H9 (cell line): ENCODE measurements at regions not wholly inside any gene's neighbourhood (a gene's known extent, or its start where the extent isn't known, plus 50 kb on each side); places are given as distances from the start of the nearest gene placed in this dataset.

Experiments
- DNase-seq: peaks from one replicate; pipeline ENCODE4 v3.0.0-alpha.2; 2017
- H2AFZ ChIP-seq: one replicate; pipeline ENCODE4 v1.6.1; 2013; ENCODE audit warnings: mild to moderate bottlenecking, low read length, control low read depth, moderate library complexity
- H2AK5ac ChIP-seq: 2 replicates; pipeline ENCODE4 v1.6.1; 2013; ENCODE audit warnings: low read length, control low read depth, mixed read lengths; ENCODE audit not compliant: insufficient read length
- H2BK120ac ChIP-seq: one replicate; pipeline ENCODE4 v1.6.1; 2013; ENCODE audit warnings: low read depth, mild to moderate bottlenecking, low read length, control low read depth, inconsistent platforms; ENCODE audit not compliant: poor library complexity, severe bottlenecking
- H2BK12ac ChIP-seq: 2 replicates; pipeline ENCODE4 v1.6.1; 2013; ENCODE audit warnings: low read length, control low read depth, mixed read lengths, low read depth; ENCODE audit not compliant: insufficient read length
- H2BK15ac ChIP-seq: 2 replicates; pipeline ENCODE4 v1.6.1; 2013; ENCODE audit warnings: low read depth, low read length, control low read depth
- H2BK20ac ChIP-seq: one replicate; pipeline ENCODE4 v1.6.1; 2013; ENCODE audit warnings: low read depth, mild to moderate bottlenecking, low read length, control low read depth, inconsistent platforms; ENCODE audit not compliant: poor library complexity, severe bottlenecking
- H2BK5ac ChIP-seq: 2 replicates; pipeline ENCODE4 v1.6.1; 2013; ENCODE audit warnings: low read length, control low read depth, mixed read lengths; ENCODE audit not compliant: insufficient read length
- H3K14ac ChIP-seq: 2 replicates; pipeline ENCODE4 v1.6.1; 2013; ENCODE audit warnings: low read length, control low read depth; ENCODE audit not compliant: insufficient read depth
- H3K18ac ChIP-seq: 2 replicates; pipeline ENCODE4 v1.6.1; 2013; ENCODE audit warnings: low read depth, mild to moderate bottlenecking, mixed read lengths, low read length, control low read depth; ENCODE audit not compliant: insufficient read length
- H3K23ac ChIP-seq: 2 replicates; pipeline ENCODE4 v1.6.1; 2013; ENCODE audit warnings: low read length, control low read depth, mixed read lengths, low read depth; ENCODE audit not compliant: insufficient read length
- H3K23me2 ChIP-seq: 2 replicates; pipeline ENCODE4 v1.6.1; 2013; ENCODE audit warnings: low read depth, mild to moderate bottlenecking, mixed read lengths, low read length, control low read depth; ENCODE audit not compliant: insufficient read length, poor library complexity, severe bottlenecking
- H3K27ac ChIP-seq: 2 replicates; pipeline ENCODE4 v1.5.1; 2013; ENCODE audit warnings: low read length, control low read depth, mixed read lengths, low read depth; ENCODE audit not compliant: insufficient read length
- H3K27me3 ChIP-seq: 2 replicates; pipeline ENCODE4 v1.6.1; 2013; ENCODE audit warnings: low read length, control low read depth, inconsistent platforms; ENCODE audit not compliant: insufficient read depth
- H3K4ac ChIP-seq: 2 replicates; pipeline ENCODE4 v1.6.1; 2013; ENCODE audit warnings: low read depth, mild to moderate bottlenecking, control low read depth, inconsistent platforms, low read length, moderate library complexity
- H3K4me1 ChIP-seq: 2 replicates; pipeline ENCODE4 v1.6.1; 2013; ENCODE audit warnings: low read length, control low read depth, inconsistent platforms; ENCODE audit not compliant: insufficient read depth
- H3K4me2 ChIP-seq: 2 replicates; pipeline ENCODE4 v1.6.1; 2013; ENCODE audit warnings: low read length, control low read depth, mixed read lengths; ENCODE audit not compliant: insufficient read length, insufficient read depth
- H3K56ac ChIP-seq: 2 replicates; pipeline ENCODE4 v1.6.1; 2013; ENCODE audit warnings: low read depth, mild to moderate bottlenecking, mixed read lengths, low read length, control low read depth; ENCODE audit not compliant: insufficient read length
- H3K79me1 ChIP-seq: 2 replicates; pipeline ENCODE4 v1.6.1; 2013; ENCODE audit warnings: low read depth, mild to moderate bottlenecking, moderate library complexity, low read length, control low read depth, inconsistent platforms; ENCODE audit not compliant: insufficient read depth, poor library complexity, severe bottlenecking
- H3K79me2 ChIP-seq: 2 replicates; pipeline ENCODE4 v1.6.1; 2013; ENCODE audit warnings: low read length, control low read depth, inconsistent platforms; ENCODE audit not compliant: insufficient read depth
- H3K9ac ChIP-seq: 2 replicates; pipeline ENCODE4 v1.6.1; 2013; ENCODE audit warnings: low read length, control low read depth, mixed read lengths; ENCODE audit not compliant: insufficient read length; ENCODE audit errors: extremely low read depth
- H3K9me3 ChIP-seq: one replicate; pipeline ENCODE4 v1.6.1; 2013; ENCODE audit warnings: low read depth, low read length, inconsistent platforms; ENCODE audit not compliant: control insufficient read depth
- H3T11ph ChIP-seq: one replicate; pipeline ENCODE4 v1.6.1; 2013; ENCODE audit warnings: mild to moderate bottlenecking, low read length, control low read depth, inconsistent platforms
- H4K20me1 ChIP-seq: one replicate; pipeline ENCODE4 v1.6.1; 2013; ENCODE audit not compliant: control insufficient read depth, insufficient read length, insufficient read depth
- H4K5ac ChIP-seq: 2 replicates; pipeline ENCODE4 v1.6.1; 2013; ENCODE audit warnings: low read depth, mild to moderate bottlenecking, mixed read lengths, low read length, control low read depth; ENCODE audit not compliant: insufficient read length
- H4K8ac ChIP-seq: replicated peaks from 2 replicates; pipeline ENCODE4 v1.6.1; 2013; ENCODE audit warnings: low read length, control low read depth, mixed read lengths, low read depth; ENCODE audit not compliant: insufficient read length
- H4K91ac ChIP-seq: 2 replicates; pipeline ENCODE4 v1.6.1; 2013; ENCODE audit warnings: low read depth, mild to moderate bottlenecking, moderate library complexity, mixed read lengths, low read length, control low read depth; ENCODE audit not compliant: insufficient read length
- H3K27ac Mint-ChIP-seq, 3 experiments: 2 replicates in 2 of 3; 3 replicates in 1 of 3; pipeline ENCODE4 v1.8.0; 2020 to 2021; ENCODE audit warnings: mixed read lengths in 3 of 3, mild to moderate bottlenecking in 1 of 3, moderate library complexity in 1 of 3
- H3K27me3 Mint-ChIP-seq: 2 replicates; pipeline ENCODE4 v1.8.0; 2021; ENCODE audit warnings: low read depth, mild to moderate bottlenecking, moderate library complexity, mixed read lengths
- H3K36me3 Mint-ChIP-seq, 3 experiments: 2 replicates in 2 of 3; 3 replicates in 1 of 3; pipeline ENCODE4 v1.8.0; 2020 to 2021; ENCODE audit warnings: low read depth in 3 of 3, mixed read lengths in 3 of 3; ENCODE audit not compliant: insufficient read depth in 1 of 3
- H3K4me1 Mint-ChIP-seq, 2 experiments: 2 replicates each; pipeline ENCODE4 v1.8.0; 2020; ENCODE audit warnings: mixed read lengths in 2 of 2
- H3K4me3 Mint-ChIP-seq, 2 experiments: 2 replicates in 1 of 2; 3 replicates in 1 of 2; pipeline ENCODE4 v1.8.0; 2020 to 2021; ENCODE audit warnings: mild to moderate bottlenecking in 2 of 2, mixed read lengths in 2 of 2, moderate library complexity in 1 of 2
- H3K9me3 Mint-ChIP-seq, 2 experiments: 2 replicates in 1 of 2; 3 replicates in 1 of 2; pipeline ENCODE4 v1.8.0; 2020; ENCODE audit warnings: mild to moderate bottlenecking in 2 of 2, mixed read lengths in 2 of 2, moderate library complexity in 1 of 2
- CTCF ChIP-seq: fragments of 200-600 bp; sonication (generic); conservative IDR thresholded peaks from 3 replicates; pipeline ENCODE4 v1.8.0; 2021; ENCODE audit warnings: antibody characterized with exemption, mild to moderate bottlenecking
- WGBS: extraction: QIAGEN DNeasy Blood & Tissue Kit; methylation state at CpG from one replicate; pipeline ENCODE4 v1.1.7; 2013; ENCODE audit warnings: missing lambda C conversion rate, low lambda C conversion rate, mixed read lengths; ENCODE audit not compliant: insufficient read length; ENCODE audit errors: extremely low coverage; 5-methylcytosine and 5-hydroxymethylcytosine counted together

DNA sequence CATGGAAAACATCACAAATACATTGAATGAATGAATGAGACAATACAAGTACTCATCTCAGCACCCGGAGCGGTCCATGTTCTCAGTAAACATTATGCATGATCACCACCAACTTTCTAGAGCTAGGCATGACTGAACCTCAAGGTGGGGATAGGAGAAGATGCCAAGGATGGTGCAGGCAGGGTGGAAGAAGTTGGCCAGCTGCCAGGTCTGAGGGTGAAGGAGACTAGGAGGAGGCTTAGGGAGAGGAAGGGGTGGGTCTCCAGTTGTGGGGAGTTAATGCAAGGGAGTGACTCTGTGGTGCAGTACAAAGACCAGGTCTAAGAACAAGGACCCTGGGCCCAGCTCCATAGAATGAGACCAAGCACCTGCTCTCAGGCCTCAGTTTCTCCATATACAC is 91.7 kb downstream of the MATN1 start:
- Histone ChIP-seq H2BK20ac (no peak overlapping the region), H3K18ac (no peak overlapping the region), H2AK5ac (no peak overlapping the region), H2BK120ac (no peak overlapping the region), H3K79me2 (no peaks in the 10 kb centered on the region), H3K4ac (no peak overlapping the region), H2AFZ (no peak overlapping the region), H3K9me3 (no peaks in the 10 kb centered on the region), H4K5ac (no peak overlapping the region), H3K4me2 (no peak overlapping the region), H3K79me1 (no peaks in the 10 kb centered on the region), H3K27me3 (no peaks in the 10 kb centered on the region), H3K14ac (no peak overlapping the region), H3K56ac (no peak overlapping the region), H4K20me1 (no peaks in the 10 kb centered on the region), H4K8ac (no peak overlapping the region), H2BK5ac (no peak overlapping the region), H3K9ac (no peak overlapping the region), H2BK12ac (no peak overlapping the region), H3K27ac (no peak overlapping the region), H2BK15ac (no peak overlapping the region), H3T11ph (no peak overlapping the region), H3K4me1 (no peaks in the 10 kb centered on the region), H3K23ac (no peak overlapping the region), H3K23me2 (no peaks in the 10 kb centered on the region), H4K91ac (no peak overlapping the region)
- peaks cover 10% of the 10 kb centered on the region for H3K27me3 Mint-ChIP-seq
- H3K4me3 Mint-ChIP-seq, result no peak overlapping the region
- whole genome bisulfite sequencing, result no CpG with 5 or more reads among the region's 2 CpGs
- H3K36me3 Mint-ChIP-seq, result no peaks in the 10 kb centered on the region; a peak in 1 of 7 replicates
- no peak overlapping the region; a peak in 1 of 7 replicates for H3K27ac Mint-ChIP-seq
- no peak for TF ChIP-seq CTCF
- DNase-seq, result no peak
- no peaks in the 10 kb centered on the region for H3K4me1 Mint-ChIP-seq
- H3K9me3 Mint-ChIP-seq, result peaks cover 5 to 6% of the 10 kb centered on the region in 2 experiments; a peak in 3 of 5 replicates
